Left colon (tissue), 2 donors: ENCODE measurements at regions not wholly inside any gene's neighbourhood (a gene's known extent, or its start where the extent isn't known, plus 50 kb on each side); places are given as distances from the start of the nearest gene placed in this dataset.
"Not testable (repeated sequence)": the region's sequence is repeated elsewhere in the genome, so short reads cannot be mapped to it uniquely, and the experiment has no call there.

Experiments
- ATAC-seq: fragments of 200-7000 bp; cut with Tn5 transposase; one replicate; pipeline ENCODE4 v1.9.1; 2020; ENCODE audit warnings: mild to moderate bottlenecking, moderate library complexity
- DNase-seq, 2 donors: peaks; one replicate each; pipeline ENCODE4 v3.0.0-alpha.2; 2020
- intact Hi-C, 2 donors: fragments of 100-400 bp; cut with DNase I in 1 of 2; cut with micrococcal nuclease in 1 of 2; formaldehyde crosslinking; loops; one replicate each; pipeline versions ENCODE4 v1.11.2 to v1.14.0; 2022; cut with DNase I, micrococcal nuclease
- donor health status: DM: no; HTN: no; CAD: no.
- donor health status: DM: yes; HTN: yes; CAD: no.

- ATAC-seq, intact Hi-C loops: not testable (repeated sequence)
- peak; percentile 13 to 31 for DNase-seq
Observed at GRCh38 chr2:43004126-43004865, 211.9 kb upstream of the HAAO start.

GRCh38 chr2:43003702-43004101, 211.3 kb upstream of the HAAO start:
- intact Hi-C loops: no loop called here
- peak in 1 of 2 donors; percentile 4 for DNase-seq
- no peak for ATAC-seq

- intact Hi-C loops: no loop called here
- ATAC-seq (no peak), DNase-seq (peak; percentile 12 to 23)
Observed at GRCh38 chr2:43001787-43002468, 209.5 kb upstream of the HAAO start.

- DNase-seq (no peak), ATAC-seq (no peak)
- intact Hi-C loops: no loop called here
Observed at GRCh38 chr2:43001055-43001378, 208.6 kb upstream of the HAAO start.

DNA sequence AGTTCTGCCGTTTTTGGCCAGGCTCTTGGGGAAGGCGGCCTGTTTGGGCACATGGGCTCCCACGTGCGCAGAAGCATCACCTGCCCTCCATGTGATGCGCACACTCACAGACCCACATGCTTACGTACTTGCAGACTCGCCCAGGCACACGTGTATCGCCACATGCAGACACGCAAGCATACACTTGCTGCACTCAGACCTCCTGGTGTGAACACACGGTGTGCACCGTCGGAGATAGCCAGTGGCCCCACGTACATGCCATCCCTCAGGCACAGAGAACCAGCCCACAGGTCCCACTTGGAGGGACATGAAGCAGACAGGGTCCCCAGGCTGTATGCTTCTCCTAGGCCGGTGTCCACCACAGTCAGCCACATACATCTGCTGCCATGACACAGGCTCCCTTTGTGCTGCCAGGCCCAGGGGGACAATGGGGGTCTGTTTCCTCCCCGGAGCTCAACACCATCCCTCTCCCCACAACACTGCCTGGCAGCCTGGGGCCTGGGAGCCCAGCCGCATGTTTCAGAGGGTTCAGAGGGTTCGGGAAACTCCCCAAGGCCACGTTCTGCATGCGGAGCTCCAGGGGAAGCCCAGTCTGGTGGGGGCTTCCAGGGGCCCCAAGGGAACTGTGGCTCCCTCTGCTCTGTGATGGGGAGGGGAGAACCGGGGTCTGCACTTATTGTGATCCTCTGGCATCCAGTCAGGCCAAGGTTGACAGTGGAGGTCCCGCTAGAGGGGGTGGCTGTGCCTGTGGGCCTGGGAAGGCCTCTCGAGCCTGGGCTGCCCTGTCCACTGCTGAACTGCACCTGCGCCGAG, 208.1 kb upstream of the HAAO start:
- intact Hi-C loops: no loop called here
- ATAC-seq: peak; percentile 37
- DNase-seq: peak; percentile 15 to 54

GRCh38 chr2:42999856-43000241, 207.5 kb upstream of the HAAO start:
- peak; percentile 73 for ATAC-seq
- intact Hi-C loops: no loop called here
- peak; percentile 68 to 70 for DNase-seq

GRCh38 chr2:42999391-42999841, 207.0 kb upstream of the HAAO start:
- DNase-seq (peak; percentile 64 to 84), ATAC-seq (peak; percentile 83)
- intact Hi-C loops: no loop called here

DNA sequence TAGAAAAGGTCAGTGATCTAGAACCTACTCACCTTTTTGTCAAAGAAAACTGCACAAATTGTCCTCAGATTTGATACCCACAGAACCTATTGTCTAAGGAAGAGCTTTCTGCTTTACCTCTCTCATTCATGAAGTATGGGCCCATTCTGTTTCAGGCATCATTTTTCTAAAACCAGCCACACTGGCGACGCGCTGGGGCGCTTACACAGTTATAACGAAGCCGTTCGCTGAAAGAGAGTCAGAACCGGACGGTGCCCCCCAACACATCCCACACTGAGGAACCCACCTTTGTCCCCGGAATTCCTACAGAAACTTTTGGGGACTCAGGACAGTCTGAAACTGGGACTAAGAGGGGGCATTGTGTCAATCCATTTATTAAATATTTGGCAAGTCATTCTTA, 206.3 kb upstream of the HAAO start:
- intact Hi-C loops: no loop called here
- ATAC-seq (no peak), DNase-seq (peak; percentile 2 to 15)

GRCh38 chr2:42996528-42996927, 204.1 kb upstream of the HAAO start:
- DNase-seq: peak; percentile 1 to 10
- ATAC-seq: no peak
- intact Hi-C loops: no loop called here

GRCh38 chr2:42995752-42996422, 203.5 kb upstream of the HAAO start:
- intact Hi-C loops: no loop called here
- DNase-seq: no peak
- ATAC-seq: no peak

GRCh38 chr2:42989283-42990081, 197.1 kb upstream of the HAAO start:
- not testable (repeated sequence) for ATAC-seq

DNA sequence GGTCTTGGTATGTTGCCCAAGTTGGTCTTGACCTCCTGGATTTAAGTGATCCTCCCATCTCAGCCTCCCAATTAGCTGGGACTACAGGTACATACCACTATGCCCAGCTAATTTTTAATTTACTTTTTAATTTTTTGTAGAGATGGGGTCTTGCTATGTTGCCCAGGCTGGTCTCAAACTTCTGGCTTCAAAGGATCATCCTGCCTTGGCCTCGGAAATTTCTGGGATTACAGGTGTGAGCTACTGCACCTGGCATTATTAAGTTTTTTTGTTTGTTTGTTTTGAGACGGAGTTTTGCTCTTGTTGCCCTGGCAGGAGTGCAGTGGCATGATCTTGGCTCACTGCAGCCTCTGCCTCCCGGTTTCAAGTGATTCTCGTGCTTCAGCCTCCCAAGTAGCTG, 195.7 kb upstream of the HAAO start:
- intact Hi-C loops: not testable (repeated sequence)
- DNase-seq: peak in 1 of 2 donors; percentile 24
- peak; percentile 12 for ATAC-seq

More at GRCh38 chr2:42989283-42990081, 197.1 kb upstream of the HAAO start:
- peak in 1 of 2 donors; percentile 12 for DNase-seq
- intact Hi-C loops: not testable (repeated sequence)

- DNase-seq (peak in 1 of 2 donors; percentile 30), ATAC-seq (peak; percentile 79)
- intact Hi-C loops: no loop called here
Observed at GRCh38 chr2:42987112-42987922, 194.9 kb upstream of the HAAO start.

GRCh38 chr2:42984617-42985016, 192.2 kb upstream of the HAAO start:
- DNase-seq (peak in 1 of 2 donors; percentile 17), ATAC-seq (no peak)
- intact Hi-C loops: no loop called here

DNA sequence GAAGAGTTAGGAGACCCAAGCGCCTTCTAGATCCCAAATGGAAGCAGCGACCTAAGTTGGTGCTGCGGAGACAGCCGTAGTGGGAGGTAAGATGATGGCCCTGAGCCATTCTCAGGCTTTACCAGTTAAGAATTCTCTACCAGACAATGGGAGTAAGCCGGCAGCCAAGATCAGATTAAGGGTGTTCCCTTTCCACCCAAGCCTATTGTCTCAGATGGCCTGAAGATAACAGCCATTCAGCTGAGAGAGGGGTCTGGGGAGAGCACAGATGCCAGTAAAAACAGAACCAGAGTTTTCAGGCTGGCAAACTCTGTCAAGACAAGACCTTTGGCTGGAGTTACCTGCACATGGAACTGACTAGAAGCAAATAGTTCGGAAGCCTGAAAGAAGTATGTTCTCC, 191.7 kb upstream of the HAAO start:
- no peak for ATAC-seq
- intact Hi-C loops: no loop called here
- DNase-seq: peak in 1 of 2 donors; percentile 8

- DNase-seq (peak; percentile 2 to 23), ATAC-seq (no peak)
- intact Hi-C loops: no loop called here
Observed at GRCh38 chr2:42980764-42981416, 188.5 kb upstream of the HAAO start.
